PC-3 (cell line): ENCODE measurements at regions not wholly inside any gene's neighbourhood (a gene's known extent, or its start where the extent isn't known, plus 50 kb on each side); places are given as distances from the start of the nearest gene placed in this dataset.

Source experiments
- ATAC-seq: fragments of 200-7000 bp; cut with Tn5 transposase; 2 replicates; pipeline ENCODE4 v1.9.1; 2020; ENCODE audit warnings: mild to moderate bottlenecking, moderate library complexity
- BruUV-seq: library from RNA; stranded (reverse); fragments of 400-500 nt; replicated peaks from 2 replicates; lab custom pipeline; 2021; lab: Mats Ljungman, UMichigan
- CTCF ChIA-PET: fragments of 300-600 bp; sonication (Branson Sonifier 250); formaldehyde crosslinking; loops from one replicate; lab custom pipeline; 2022; ENCODE audit warnings: antibody characterized with exemption; lab: Charles Lee
- POLR2A ChIA-PET: fragments of 300-600 bp; sonication (Branson Sonifier 250); formaldehyde crosslinking; loops from one replicate; lab custom pipeline; 2022; ENCODE audit warnings: antibody characterized with exemption; ENCODE audit not compliant: unreplicated experiment; lab: Charles Lee
- DNase-seq: peaks from one replicate; pipeline ENCODE4 v3.0.0-alpha.2; 2015
- H2AFZ ChIP-seq: fragments of 300-600 bp; sonication (generic); 2 replicates; pipeline ENCODE4 v1.6.0; 2016; ENCODE audit warnings: antibody characterized with exemption, low read length
- H3F3A ChIP-seq: fragments of 300-600 bp; sonication (generic); one replicate; pipeline ENCODE4 v1.6.0; 2017; ENCODE audit warnings: antibody characterized with exemption, low read length, control low read depth, mild to moderate bottlenecking; ENCODE audit not compliant: unreplicated experiment
- H3K27ac ChIP-seq: fragments of 300-600 bp; sonication (generic); 2 replicates; pipeline ENCODE4 v1.5.1; 2016; ENCODE audit warnings: mild to moderate bottlenecking, low read length
- H3K27me3 ChIP-seq: fragments of 300-600 bp; sonication (generic); 2 replicates; pipeline ENCODE4 v1.6.1; 2016; ENCODE audit warnings: low read length, mixed read lengths
- H3K36me3 ChIP-seq: fragments of 300-600 bp; sonication (generic); 2 replicates; pipeline ENCODE4 v1.6.1; 2016; ENCODE audit warnings: low read depth, mixed run types, low read length, mixed read lengths
- H3K4me1 ChIP-seq: fragments of 300-600 bp; sonication (generic); 2 replicates; pipeline ENCODE4 v1.5.1; 2016; ENCODE audit warnings: low read length; ENCODE audit not compliant: insufficient read depth
- H3K4me2 ChIP-seq: fragments of 300-600 bp; sonication (generic); 2 replicates; pipeline ENCODE4 v1.6.0; 2016; ENCODE audit warnings: low read length
- H3K4me3 ChIP-seq: fragments of 300-600 bp; sonication (generic); 2 replicates; pipeline ENCODE4 v1.5.1; 2016; ENCODE audit warnings: mild to moderate bottlenecking, low read length, mixed read lengths
- H3K79me2 ChIP-seq: fragments of 300-600 bp; sonication (generic); 2 replicates; pipeline ENCODE4 v1.6.1; 2017; ENCODE audit warnings: low read length, mixed read lengths
- H3K9ac ChIP-seq: fragments of 300-600 bp; sonication (generic); 2 replicates; pipeline ENCODE4 v1.6.0; 2016; ENCODE audit warnings: mild to moderate bottlenecking, low read length
- H3K9me2 ChIP-seq: fragments of 300-600 bp; sonication (generic); replicated peaks from 2 replicates; pipeline ENCODE4 v1.6.1; 2016; ENCODE audit warnings: mixed run types, low read length, mixed read lengths
- H3K9me3 ChIP-seq: fragments of 300-600 bp; sonication (generic); 2 replicates; pipeline ENCODE4 v1.6.1; 2016; ENCODE audit warnings: low read length, mixed read lengths
- H4K20me1 ChIP-seq: fragments of 300-600 bp; sonication (generic); 2 replicates; pipeline ENCODE4 v1.6.1; 2016; ENCODE audit warnings: low read length, mixed read lengths
- CTCF ChIP-seq: fragments of 300-600 bp; sonication (generic); conservative IDR thresholded peaks from 2 replicates; pipeline ENCODE4 v1.5.1; 2017; ENCODE audit warnings: antibody characterized with exemption, low read depth, mild to moderate bottlenecking, low read length
- EZH2 ChIP-seq: fragments of 300-600 bp; sonication (generic); IDR thresholded peaks from one replicate; pipeline ENCODE4 v1.6.1; 2017; ENCODE audit warnings: antibody characterized with exemption, mild to moderate bottlenecking, low read length; ENCODE audit not compliant: unreplicated experiment
- EZH2phosphoT487 ChIP-seq: fragments of 300-600 bp; sonication (generic); IDR thresholded peaks from 2 replicates; pipeline ENCODE4 v1.6.1; 2018; ENCODE audit warnings: mild to moderate bottlenecking, antibody characterized with exemption, low read length, borderline replicate concordance
- intact Hi-C: fragments of 100-400 bp; cut with micrococcal nuclease; formaldehyde crosslinking; loops from 2 replicates; pipeline ENCODE4 v1.9.0; 2023

- ChIA-PET CTCF (no interaction called here), POLR2A (no interaction called here)
- H2AFZ ChIP-seq: no peak overlapping the region
- H3K79me2 ChIP-seq: no peaks in the 10 kb centered on the region
- no peak overlapping the region for H3K9ac ChIP-seq
- no peak overlapping the region for H3K4me2 ChIP-seq
- ATAC-seq: no peak
- intact Hi-C loops: no loop called here
- H3K9me2 ChIP-seq: no peaks in the 10 kb centered on the region
- no peaks in the 10 kb centered on the region for H3K36me3 ChIP-seq
- H3K4me1 ChIP-seq: no peaks in the 10 kb centered on the region
- H4K20me1 ChIP-seq: no peaks in the 10 kb centered on the region
- H3K9me3 ChIP-seq: no peaks in the 10 kb centered on the region
- no peak for TF ChIP-seq EZH2
- no peak for TF ChIP-seq CTCF
- no peak for TF ChIP-seq EZH2phosphoT487
- DNase-seq: no peak
- no peaks in the 10 kb centered on the region for H3F3A ChIP-seq
- no TSS peak for BruUV-seq
- H3K27ac ChIP-seq: no peak overlapping the region
- no peak overlapping the region for H3K4me3 ChIP-seq
- H3K27me3 ChIP-seq: peaks cover 6% of the 10 kb centered on the region; the same call in 1 of the 2 replicates
These were observed 102.9 kb upstream of the MEGF10 start for GRCh38 chr5:127187706-127188105.

- no peak overlapping the region for H3K27ac ChIP-seq
- BruUV-seq: no TSS peak
- TF ChIP-seq CTCF (no peak), EZH2phosphoT487 (no peak)
These were observed 98.4 kb upstream of the MEGF10 start for GRCh38 chr5:127192150-127192549.

GRCh38 chr5:127192836-127193338, 97.7 kb upstream of the MEGF10 start:
- Histone ChIP-seq H3K9ac (no peak overlapping the region), H3K27me3 (peaks cover 13% of the 10 kb centered on the region; the same call in 1 of the 2 replicates), H4K20me1 (no peaks in the 10 kb centered on the region), H3K79me2 (no peaks in the 10 kb centered on the region), H3K36me3 (no peaks in the 10 kb centered on the region), H3K4me3 (no peak overlapping the region), H3K27ac (no peak overlapping the region), H2AFZ (no peak overlapping the region), H3K4me1 (no peaks in the 10 kb centered on the region), H3K9me2 (no peaks in the 10 kb centered on the region), H3K4me2 (no peak overlapping the region), H3F3A (no peaks in the 10 kb centered on the region), H3K9me3 (no peaks in the 10 kb centered on the region)
- CTCF ChIA-PET: no interaction called here
- intact Hi-C loops: no loop called here
- DNase-seq (no peak), ATAC-seq (no peak)
- TF ChIP-seq EZH2phosphoT487 (no peak), CTCF (no peak), EZH2 (no peak)
- BruUV-seq: no TSS peak
- POLR2A ChIA-PET: no interaction called here

More at GRCh38 chr5:127192150-127192549, 98.4 kb upstream of the MEGF10 start:
- Histone ChIP-seq H3K9ac (no peak overlapping the region), H3F3A (no peaks in the 10 kb centered on the region), H2AFZ (no peak overlapping the region), H3K79me2 (no peaks in the 10 kb centered on the region), H4K20me1 (no peaks in the 10 kb centered on the region), H3K27me3 (peaks cover 16% of the 10 kb centered on the region; the same call in 1 of the 2 replicates), H3K9me3 (no peaks in the 10 kb centered on the region), H3K4me3 (no peak overlapping the region), H3K4me2 (no peak overlapping the region), H3K9me2 (no peaks in the 10 kb centered on the region), H3K36me3 (no peaks in the 10 kb centered on the region), H3K4me1 (no peaks in the 10 kb centered on the region)
- CTCF ChIA-PET: no interaction called here
- intact Hi-C loops: no loop called here
- ATAC-seq (no peak), DNase-seq (no peak)
- POLR2A ChIA-PET: no interaction called here
